AG04449 (cell line): ENCODE measurements at regions not wholly inside any gene's neighbourhood (a gene's known extent, or its start where the extent isn't known, plus 50 kb on each side); places are given as distances from the start of the nearest gene placed in this dataset.
"Not testable (repeated sequence)": the region's sequence is repeated elsewhere in the genome, so short reads cannot be mapped to it uniquely, and the experiment has no call there.

ENCODE experiments used
- CTCF ChIA-PET: fragments of 350-600 bp; formaldehyde crosslinking; extraction: SDS; loops from one replicate; lab custom pipeline; 2021; ENCODE audit warnings: antibody characterized with exemption; lab: Yijun Ruan, JAX
- POLR2A ChIA-PET: fragments of 400-600, 350-600 bp; formaldehyde crosslinking; extraction: SDS; loops from one replicate; lab custom pipeline; 2020; ENCODE audit warnings: antibody characterized with exemption, inconsistent platforms; lab: Yijun Ruan, JAX
- DNase-seq: peaks from one replicate; pipeline ENCODE4 v3.0.0-alpha.2; 2010; ENCODE audit warnings: low read depth, low spot score
- H3K4me3 ChIP-seq: 2 replicates; pipeline ENCODE4 v1.5.1; 2011; ENCODE audit warnings: low read depth, mild to moderate bottlenecking, control low read depth, low read length
- TF ChIP-seq, protein P1 (sequence below): IDR thresholded peaks from one replicate; pipeline ENCODE4 v1.5.1; 2011; ENCODE audit warnings: mild to moderate bottlenecking, moderate library complexity, low read length, control low read depth, inconsistent platforms; ENCODE audit not compliant: insufficient read depth; ENCODE audit errors: missing control alignments

DNA sequence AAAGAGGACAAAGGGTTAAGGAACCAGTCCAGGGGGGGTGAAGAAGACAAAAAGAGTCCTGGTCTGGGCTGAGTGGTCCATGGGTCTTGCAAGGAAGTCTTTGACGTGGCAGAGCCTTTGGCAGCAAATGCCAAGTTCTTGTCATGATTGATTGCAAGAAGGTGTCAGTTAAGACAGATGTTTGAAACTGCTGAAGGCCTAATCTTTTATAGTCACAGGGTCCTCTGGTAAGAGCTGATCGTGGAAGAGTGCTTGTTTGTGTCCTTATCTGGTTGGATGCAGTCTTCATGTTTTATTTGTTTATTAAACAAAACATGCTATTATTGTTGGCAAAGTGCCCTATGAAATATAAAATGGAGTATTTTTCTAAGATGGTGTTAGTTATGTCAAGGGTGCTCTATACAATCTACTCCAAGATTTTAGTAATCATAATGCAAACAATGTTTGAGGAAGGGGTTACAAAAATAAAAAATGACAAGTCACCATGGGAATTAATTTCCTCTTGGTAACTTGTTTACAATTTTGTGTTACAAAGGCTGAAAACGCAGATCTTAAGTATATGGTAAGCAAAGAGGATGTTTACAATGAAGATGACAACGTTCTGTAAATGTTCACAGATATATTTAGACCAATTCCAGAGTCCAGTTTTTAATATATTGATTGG is 85.9 kb downstream of the MAGED4 start:
- POLR2A ChIA-PET: no interaction called here
- DNase-seq: no peak
- CTCF ChIA-PET: no interaction called here
- H3K4me3 ChIP-seq: no peak overlapping the region
- TF ChIP-seq, protein P1, sequence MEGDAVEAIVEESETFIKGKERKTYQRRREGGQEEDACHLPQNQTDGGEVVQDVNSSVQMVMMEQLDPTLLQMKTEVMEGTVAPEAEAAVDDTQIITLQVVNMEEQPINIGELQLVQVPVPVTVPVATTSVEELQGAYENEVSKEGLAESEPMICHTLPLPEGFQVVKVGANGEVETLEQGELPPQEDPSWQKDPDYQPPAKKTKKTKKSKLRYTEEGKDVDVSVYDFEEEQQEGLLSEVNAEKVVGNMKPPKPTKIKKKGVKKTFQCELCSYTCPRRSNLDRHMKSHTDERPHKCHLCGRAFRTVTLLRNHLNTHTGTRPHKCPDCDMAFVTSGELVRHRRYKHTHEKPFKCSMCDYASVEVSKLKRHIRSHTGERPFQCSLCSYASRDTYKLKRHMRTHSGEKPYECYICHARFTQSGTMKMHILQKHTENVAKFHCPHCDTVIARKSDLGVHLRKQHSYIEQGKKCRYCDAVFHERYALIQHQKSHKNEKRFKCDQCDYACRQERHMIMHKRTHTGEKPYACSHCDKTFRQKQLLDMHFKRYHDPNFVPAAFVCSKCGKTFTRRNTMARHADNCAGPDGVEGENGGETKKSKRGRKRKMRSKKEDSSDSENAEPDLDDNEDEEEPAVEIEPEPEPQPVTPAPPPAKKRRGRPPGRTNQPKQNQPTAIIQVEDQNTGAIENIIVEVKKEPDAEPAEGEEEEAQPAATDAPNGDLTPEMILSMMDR: no peak

DNA sequence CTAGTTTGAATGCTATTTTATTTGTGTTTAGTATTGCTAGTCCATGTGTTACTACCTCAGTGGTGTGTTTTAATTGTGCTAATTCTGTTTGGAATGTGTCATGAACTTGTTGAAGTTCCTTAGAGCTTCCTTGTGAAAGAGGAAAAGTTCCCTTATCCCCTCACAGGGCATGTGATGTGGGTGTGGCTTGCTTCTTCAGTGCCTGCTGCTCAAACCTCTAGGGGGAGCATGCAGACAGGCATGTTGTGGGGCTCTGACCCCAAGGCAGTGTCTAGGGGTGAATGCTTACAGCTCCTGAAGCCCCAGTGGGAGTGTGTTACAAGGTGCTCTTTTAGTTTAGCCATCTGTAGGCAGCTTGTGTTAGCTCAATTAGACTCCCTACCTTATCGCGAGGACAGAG is 86.5 kb downstream of the MAGED4 start:
- CTCF ChIA-PET: no interaction called here

DNA sequence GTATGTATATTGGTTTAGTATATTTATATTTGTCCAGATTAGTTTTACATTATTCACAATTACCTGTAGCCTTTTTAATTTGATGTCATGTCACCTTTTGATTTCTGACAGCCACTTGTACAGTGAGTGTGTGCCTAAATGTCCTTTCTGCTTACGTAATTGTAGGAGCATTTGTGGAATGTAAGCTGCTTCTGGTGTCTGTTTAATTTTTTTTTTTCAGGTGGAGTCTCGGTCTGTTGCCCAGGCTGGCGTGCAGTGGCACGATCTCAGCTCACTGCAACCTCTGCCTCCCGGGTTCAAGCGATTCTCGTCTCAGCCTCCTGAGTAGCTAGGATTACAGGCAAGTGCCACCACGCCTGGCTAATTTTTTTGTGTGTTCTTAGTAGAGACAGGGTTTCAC is 91.2 kb upstream of the XAGE2 start:
- POLR2A ChIA-PET: no interaction called here
- TF ChIP-seq, protein P1: no peak
- H3K4me3 ChIP-seq: no peak overlapping the region
- no peak for DNase-seq
- CTCF ChIA-PET: no interaction called here

More for the DNA sequence above, 86.5 kb downstream of the MAGED4 start:
- TF ChIP-seq, protein P1: no peak
- POLR2A ChIA-PET: no interaction called here
- H3K4me3 ChIP-seq: no peak overlapping the region
- no peak for DNase-seq

DNA sequence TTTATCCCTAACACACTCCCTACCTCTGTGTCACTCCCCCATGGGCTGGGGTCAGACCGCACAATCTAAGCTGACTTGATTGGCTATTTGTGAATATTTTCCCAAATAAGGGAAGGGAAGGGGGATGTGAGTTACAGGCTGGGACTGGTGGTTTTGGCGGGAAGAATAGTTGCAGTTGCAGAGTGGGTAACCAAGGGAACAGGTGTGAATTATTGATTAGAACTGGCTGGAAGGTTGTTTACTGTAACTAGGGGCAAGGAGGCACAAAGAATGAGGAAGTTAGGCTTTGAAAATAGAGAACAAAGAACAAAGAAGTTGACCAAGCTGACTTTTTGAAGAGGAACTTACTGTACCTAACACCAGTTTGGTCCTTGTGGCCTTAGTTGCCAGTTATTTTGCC is 88.0 kb upstream of the XAGE2 start:
- no peak for DNase-seq
- ChIA-PET POLR2A (no interaction called here), CTCF (no interaction called here)
- H3K4me3 ChIP-seq: no peak overlapping the region
- TF ChIP-seq, protein P1: no peak

DNA sequence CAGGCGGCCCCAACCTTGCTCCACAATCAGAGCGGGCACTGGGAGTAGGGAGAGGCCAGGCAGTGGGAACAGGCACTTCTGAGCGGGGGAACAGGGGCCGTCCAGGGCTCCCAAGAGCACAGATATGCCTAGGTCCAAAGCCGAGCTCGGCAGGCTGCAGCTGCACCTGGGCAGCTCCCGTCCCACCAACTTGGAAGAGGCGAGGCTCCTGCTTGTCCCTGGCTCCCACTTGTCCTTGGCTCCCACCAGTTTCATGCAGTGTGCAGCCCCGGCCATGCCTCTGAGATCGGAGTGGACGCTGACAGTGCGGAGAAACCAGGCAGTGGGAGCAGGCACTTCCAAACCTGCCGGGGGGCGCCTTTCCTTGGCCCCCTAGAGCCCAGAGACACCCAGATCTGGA is 84.0 kb upstream of the XAGE2 start:
- TF ChIP-seq, protein P1: no peak
- POLR2A ChIA-PET: no interaction called here
- DNase-seq: no peak
- CTCF ChIA-PET: no interaction called here
- no peak overlapping the region for H3K4me3 ChIP-seq

DNA sequence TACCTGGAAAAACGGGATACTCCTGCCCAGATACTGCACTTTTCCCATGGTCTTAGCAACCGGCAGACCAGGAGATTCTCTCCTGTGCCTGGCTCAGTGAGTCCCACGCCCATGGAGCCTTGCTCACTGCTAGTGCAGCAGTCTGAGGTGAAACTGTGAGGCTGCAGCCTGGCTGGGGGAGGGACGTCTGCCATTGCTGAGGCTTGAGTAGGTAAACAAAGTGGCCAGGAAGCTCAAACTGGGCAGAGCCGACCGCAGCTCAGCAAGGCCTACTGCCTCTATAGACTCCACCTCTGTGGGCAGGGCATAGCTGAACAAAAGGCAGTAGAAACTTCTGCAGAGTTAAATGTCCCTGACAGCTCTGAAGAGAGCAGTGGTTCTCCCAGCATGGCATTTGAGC is 69.9 kb upstream of the XAGE2 start:
- CTCF ChIA-PET, DNase-seq, H3K4me3 ChIP-seq, POLR2A ChIA-PET: not testable (repeated sequence)

DNA sequence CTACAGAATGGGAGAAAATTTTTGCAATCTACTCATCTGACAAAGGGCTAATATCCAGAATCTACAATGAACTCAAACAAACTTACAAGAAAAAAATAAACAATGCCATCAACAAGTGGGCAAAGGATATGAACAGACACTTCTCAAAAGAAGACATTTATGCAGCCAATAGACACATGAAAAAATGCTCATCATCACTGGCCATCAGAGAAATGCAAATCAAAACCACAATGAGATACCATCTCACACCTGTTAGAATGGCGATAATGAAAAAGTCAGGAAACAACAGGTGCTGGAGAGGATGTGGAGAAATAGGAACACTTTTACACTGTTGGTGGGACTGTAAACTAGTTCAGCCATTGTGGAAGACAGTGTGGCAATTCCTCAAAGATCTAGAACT is 60.3 kb upstream of the XAGE2 start:
- H3K4me3 ChIP-seq, CTCF ChIA-PET, DNase-seq, POLR2A ChIA-PET: not testable (repeated sequence)
